OCI-LY3 (cell line): ENCODE measurements at regions not wholly inside any gene's neighbourhood (a gene's known extent, or its start where the extent isn't known, plus 50 kb on each side); places are given as distances from the start of the nearest gene placed in this dataset.

ENCODE experiments used
- H2AFZ ChIP-seq: fragments of 200-600, 300-600 bp; shearing (Covaris generic); 2 replicates; pipeline ENCODE4 v1.6.0; 2014; ENCODE audit warnings: antibody characterized with exemption, low read depth, low read length
- H3K27ac ChIP-seq: fragments of 200-600, 300-600 bp; sonication (generic); 2 replicates; pipeline ENCODE4 v1.5.1; 2014; ENCODE audit warnings: mild to moderate bottlenecking, low read length, moderate library complexity, mixed read lengths
- H3K27me3 ChIP-seq: fragments of 200-600, 300-600 bp; sonication (generic); 2 replicates; pipeline ENCODE4 v1.6.1; 2014; ENCODE audit warnings: low read depth, low read length, mixed read lengths
- H3K36me3 ChIP-seq: fragments of 200-600, 300-600 bp; sonication (generic); replicated peaks from 2 replicates; pipeline ENCODE3; 2014; ENCODE audit warnings: low read depth, low read length, mixed read lengths
- H3K4me1 ChIP-seq: fragments of 300-600, 200-600 bp; sonication (generic); 2 replicates; pipeline ENCODE4 v1.6.1; 2014; ENCODE audit warnings: low read length, mixed read lengths
- H3K4me2 ChIP-seq: fragments of 200-600, 300-600 bp; sonication (generic); 2 replicates; pipeline ENCODE4 v1.6.1; 2014; ENCODE audit warnings: low read length, mixed read lengths
- H3K4me3 ChIP-seq: fragments of 300-600, 200-600 bp; sonication (generic); 2 replicates; pipeline ENCODE4 v1.5.1; 2014; ENCODE audit warnings: antibody characterized with exemption, mild to moderate bottlenecking, low read length, moderate library complexity
- H3K79me2 ChIP-seq: fragments of 300-600, 200-600 bp; shearing (Covaris generic); 2 replicates; pipeline ENCODE4 v1.6.1; 2014; ENCODE audit warnings: mild to moderate bottlenecking, low read length, mixed read lengths
- H3K9ac ChIP-seq: fragments of 300-600, 200-600 bp; shearing (Covaris generic); 2 replicates; pipeline ENCODE4 v1.6.0; 2014; ENCODE audit warnings: mild to moderate bottlenecking, low read length, moderate library complexity
- H3K9me3 ChIP-seq: fragments of 200-600, 300-600 bp; shearing (Covaris generic); 2 replicates; pipeline ENCODE4 v1.6.1; 2014; ENCODE audit warnings: low read length, mixed read lengths; ENCODE audit not compliant: insufficient read depth
- H4K20me1 ChIP-seq: fragments of 200-600, 300-600 bp; sonication (generic); 2 replicates; pipeline ENCODE4 v1.6.1; 2016; ENCODE audit warnings: low read length, mixed read lengths; ENCODE audit not compliant: insufficient read depth
- EZH2phosphoT487 ChIP-seq: fragments of 200-600 bp; shearing (Covaris generic); IDR thresholded peaks from 2 replicates; pipeline ENCODE4 v1.6.1; 2018; ENCODE audit warnings: antibody characterized with exemption, mixed run types, low read depth
- TF ChIP-seq, protein P1 (sequence below): fragments of 200-600, 300-600 bp; sonication (generic); IDR thresholded peaks from 2 replicates; pipeline ENCODE4 v1.5.1; 2014; ENCODE audit warnings: antibody characterized with exemption, low read length, low read depth

DNA sequence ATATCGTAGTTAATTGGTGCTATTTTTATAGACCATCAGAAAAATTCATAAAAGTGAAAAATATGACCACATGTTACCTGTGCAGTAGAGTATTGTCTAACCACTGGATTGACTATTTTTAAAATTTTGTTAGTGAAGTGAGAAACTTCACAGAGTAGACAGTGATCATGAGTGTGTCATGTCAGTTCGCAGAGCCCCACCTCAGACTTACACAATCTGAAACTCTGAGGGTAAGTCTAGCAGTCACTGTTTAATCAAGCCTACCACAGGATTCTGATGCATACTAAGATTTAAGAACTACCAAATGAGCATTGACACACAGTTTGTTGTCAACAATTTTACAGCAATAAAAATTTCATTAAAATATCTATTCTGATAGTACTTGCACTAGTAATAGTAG is 552.9 kb upstream of the SUCLG2 start:
- Histone ChIP-seq H3K4me1 (no peaks in the 10 kb centered on the region), H3K27me3 (no peaks in the 10 kb centered on the region), H4K20me1 (no peaks in the 10 kb centered on the region), H3K9ac (no peak overlapping the region), H3K27ac (no peak overlapping the region), H2AFZ (no peak overlapping the region), H3K36me3 (no peaks in the 10 kb centered on the region), H3K79me2 (no peaks in the 10 kb centered on the region), H3K4me3 (no peak overlapping the region), H3K4me2 (no peak overlapping the region), H3K9me3 (no peaks in the 10 kb centered on the region)
- TF ChIP-seq, protein P1, sequence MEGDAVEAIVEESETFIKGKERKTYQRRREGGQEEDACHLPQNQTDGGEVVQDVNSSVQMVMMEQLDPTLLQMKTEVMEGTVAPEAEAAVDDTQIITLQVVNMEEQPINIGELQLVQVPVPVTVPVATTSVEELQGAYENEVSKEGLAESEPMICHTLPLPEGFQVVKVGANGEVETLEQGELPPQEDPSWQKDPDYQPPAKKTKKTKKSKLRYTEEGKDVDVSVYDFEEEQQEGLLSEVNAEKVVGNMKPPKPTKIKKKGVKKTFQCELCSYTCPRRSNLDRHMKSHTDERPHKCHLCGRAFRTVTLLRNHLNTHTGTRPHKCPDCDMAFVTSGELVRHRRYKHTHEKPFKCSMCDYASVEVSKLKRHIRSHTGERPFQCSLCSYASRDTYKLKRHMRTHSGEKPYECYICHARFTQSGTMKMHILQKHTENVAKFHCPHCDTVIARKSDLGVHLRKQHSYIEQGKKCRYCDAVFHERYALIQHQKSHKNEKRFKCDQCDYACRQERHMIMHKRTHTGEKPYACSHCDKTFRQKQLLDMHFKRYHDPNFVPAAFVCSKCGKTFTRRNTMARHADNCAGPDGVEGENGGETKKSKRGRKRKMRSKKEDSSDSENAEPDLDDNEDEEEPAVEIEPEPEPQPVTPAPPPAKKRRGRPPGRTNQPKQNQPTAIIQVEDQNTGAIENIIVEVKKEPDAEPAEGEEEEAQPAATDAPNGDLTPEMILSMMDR = no peak
- TF ChIP-seq EZH2phosphoT487 = no peak

DNA sequence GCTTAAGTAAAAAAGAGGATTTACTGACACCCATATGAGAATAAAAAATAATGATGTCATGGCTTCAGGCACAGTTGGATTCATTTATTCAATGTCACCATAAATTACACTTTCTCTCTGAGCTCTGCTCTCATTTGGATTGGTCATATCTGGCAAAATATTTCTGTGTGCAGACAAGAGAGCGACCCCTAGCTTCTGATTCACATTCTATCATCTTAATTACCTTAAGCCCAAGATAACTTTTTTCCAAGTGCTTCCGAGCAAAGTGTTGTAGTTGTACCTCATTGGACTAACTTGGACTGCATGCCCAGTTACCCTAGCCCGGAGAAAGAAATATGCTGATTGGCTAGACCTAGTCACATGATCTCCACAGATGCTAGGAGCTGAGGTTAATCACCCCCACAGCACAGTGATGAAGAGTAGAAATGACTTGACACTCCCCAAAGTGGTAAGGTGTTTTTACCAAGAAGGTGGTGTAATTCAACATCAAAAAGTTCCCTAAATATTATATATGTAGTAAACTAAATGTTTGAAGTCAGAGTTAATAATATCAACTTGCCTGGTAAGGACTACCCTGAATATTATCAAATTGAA is 552.2 kb upstream of the SUCLG2 start:
- Histone ChIP-seq H3K27ac (no peak overlapping the region), H3K9ac (no peak overlapping the region), H4K20me1 (no peaks in the 10 kb centered on the region), H3K36me3 (no peaks in the 10 kb centered on the region), H3K4me2 (no peak overlapping the region), H2AFZ (no peak overlapping the region), H3K4me3 (no peak overlapping the region), H3K9me3 (no peaks in the 10 kb centered on the region), H3K4me1 (no peaks in the 10 kb centered on the region), H3K79me2 (no peaks in the 10 kb centered on the region), H3K27me3 (no peaks in the 10 kb centered on the region)
- TF ChIP-seq, protein P1 = peak; percentile 54
- TF ChIP-seq EZH2phosphoT487 = no peak

DNA sequence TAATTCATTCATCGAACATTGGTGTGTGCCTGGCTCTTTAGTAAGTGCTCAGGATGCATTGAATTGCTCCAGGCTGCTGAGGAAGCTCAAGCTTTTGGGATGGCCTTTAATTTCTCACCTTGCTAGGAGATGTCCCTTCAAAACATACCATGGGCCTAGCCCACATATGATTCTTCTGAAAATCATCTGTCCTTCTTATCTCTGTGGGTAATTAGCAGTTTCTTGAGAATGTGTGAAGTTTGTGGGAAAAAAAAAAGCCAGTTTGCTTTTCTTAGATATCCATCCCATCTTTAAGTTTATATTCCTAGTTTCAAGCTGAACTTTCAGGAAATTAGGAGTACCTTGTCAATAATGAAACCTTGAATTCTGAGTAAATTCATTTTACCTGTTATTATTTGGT is 532.3 kb upstream of the SUCLG2 start:
- Histone ChIP-seq H3K27ac (no peak overlapping the region), H3K27me3 (no peaks in the 10 kb centered on the region), H3K79me2 (no peaks in the 10 kb centered on the region), H3K4me3 (no peak overlapping the region), H3K9ac (no peak overlapping the region), H3K4me2 (no peak overlapping the region), H2AFZ (no peak overlapping the region), H3K4me1 (no peaks in the 10 kb centered on the region), H3K9me3 (no peaks in the 10 kb centered on the region), H4K20me1 (no peaks in the 10 kb centered on the region), H3K36me3 (no peaks in the 10 kb centered on the region)
- no peak for TF ChIP-seq EZH2phosphoT487
- TF ChIP-seq, protein P1 = no peak

DNA sequence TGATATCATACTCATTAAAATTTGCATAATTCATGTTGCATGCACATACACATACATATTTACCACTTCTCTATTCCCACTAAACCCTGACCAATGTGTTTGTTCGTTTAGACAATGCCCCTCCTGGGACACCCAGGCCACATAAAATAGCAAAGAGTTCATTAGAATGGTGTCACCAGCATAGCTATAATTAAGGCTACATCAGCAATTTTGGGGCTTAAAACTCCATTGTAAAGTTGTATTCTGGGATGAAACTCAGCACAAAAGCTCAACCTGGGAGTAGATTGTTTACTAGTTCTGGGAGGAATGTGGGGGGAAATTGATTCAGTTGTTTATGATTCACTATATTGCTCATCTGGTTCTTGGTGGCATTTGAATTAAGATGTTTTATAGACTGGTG is 522.2 kb upstream of the SUCLG2 start:
- H3K4me2 ChIP-seq = no peak overlapping the region
- no peaks in the 10 kb centered on the region for H3K79me2 ChIP-seq
- H3K36me3 ChIP-seq = no peaks in the 10 kb centered on the region
- no peaks in the 10 kb centered on the region for H3K9me3 ChIP-seq
- no peak overlapping the region for H3K4me3 ChIP-seq
- H3K4me1 ChIP-seq = no peaks in the 10 kb centered on the region
- no peaks in the 10 kb centered on the region for H3K27me3 ChIP-seq
- no peaks in the 10 kb centered on the region for H4K20me1 ChIP-seq
- no peak overlapping the region for H3K27ac ChIP-seq
- no peak overlapping the region for H3K9ac ChIP-seq
- H2AFZ ChIP-seq = no peak overlapping the region
- TF ChIP-seq EZH2phosphoT487 = no peak
- TF ChIP-seq, protein P1 = no peak
